Fibroblast of upper back skin (primary cell): ENCODE measurements at regions not wholly inside any gene's neighbourhood (a gene's known extent, or its start where the extent isn't known, plus 50 kb on each side); places are given as distances from the start of the nearest gene placed in this dataset.
"Not testable (repeated sequence)": the region's sequence is repeated elsewhere in the genome, so short reads cannot be mapped to it uniquely, and the experiment has no call there.

Source experiments
- DNase-seq: peaks from one replicate; pipeline ENCODE4 v3.0.0-alpha.2; 2013

DNA sequence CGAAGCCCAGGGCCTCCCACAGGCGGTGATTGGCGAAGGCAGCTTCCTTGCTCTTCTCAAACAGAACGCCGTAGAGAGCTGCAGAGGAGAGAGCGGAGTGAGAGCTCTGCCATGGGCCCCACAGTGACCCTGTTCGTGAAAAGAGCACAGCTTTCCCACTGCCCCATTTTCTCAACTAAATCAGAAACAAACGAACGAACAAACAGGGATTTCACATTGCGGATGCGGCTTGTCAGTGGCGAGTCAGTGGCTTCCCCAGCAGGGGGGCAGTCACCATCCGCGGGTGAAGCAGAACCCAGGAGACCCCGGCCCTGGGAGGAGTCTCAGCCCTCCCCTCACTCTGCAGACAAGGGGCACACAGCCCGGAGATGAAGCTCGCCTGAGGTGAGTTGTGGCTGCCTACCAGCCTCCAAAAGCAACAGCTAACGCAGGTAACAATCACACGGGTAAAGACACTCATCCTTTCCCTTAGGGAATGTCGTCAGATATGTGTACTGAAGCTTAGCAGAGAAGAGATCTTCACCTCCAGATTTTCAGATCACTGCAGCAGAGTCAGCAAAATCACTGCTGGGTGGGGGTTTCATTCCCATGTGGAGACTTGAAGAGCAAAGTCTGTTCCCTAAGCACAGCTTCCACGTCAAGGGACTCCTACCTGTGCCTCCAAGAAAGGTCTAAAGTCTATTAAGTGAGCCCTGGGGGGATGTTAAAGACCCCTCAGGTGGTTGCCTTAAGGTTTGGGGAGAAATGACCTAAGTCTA, 51.2 kb upstream of the GPR31 start:
- no peak for DNase-seq

DNA sequence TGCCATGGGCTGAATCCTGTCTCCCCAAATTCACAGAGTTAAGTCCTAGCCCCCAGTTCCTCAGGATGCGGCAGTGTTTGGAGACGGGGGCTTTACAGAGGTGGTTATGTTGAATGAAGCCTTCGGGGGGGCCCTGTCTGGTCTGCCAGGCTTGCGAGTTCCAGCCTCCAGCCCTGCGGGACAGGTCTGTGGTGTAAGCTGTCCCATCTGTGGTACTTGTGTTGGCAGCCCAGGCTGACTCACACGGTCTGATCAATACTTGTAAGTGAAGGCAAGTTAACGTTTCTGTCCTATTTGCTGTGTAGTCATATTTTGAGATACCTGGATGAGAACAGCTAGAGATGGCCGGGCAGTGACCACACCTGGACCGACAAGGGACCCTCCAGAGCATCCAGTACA, 51.8 kb upstream of the GPR31 start:
- no peak for DNase-seq

DNA sequence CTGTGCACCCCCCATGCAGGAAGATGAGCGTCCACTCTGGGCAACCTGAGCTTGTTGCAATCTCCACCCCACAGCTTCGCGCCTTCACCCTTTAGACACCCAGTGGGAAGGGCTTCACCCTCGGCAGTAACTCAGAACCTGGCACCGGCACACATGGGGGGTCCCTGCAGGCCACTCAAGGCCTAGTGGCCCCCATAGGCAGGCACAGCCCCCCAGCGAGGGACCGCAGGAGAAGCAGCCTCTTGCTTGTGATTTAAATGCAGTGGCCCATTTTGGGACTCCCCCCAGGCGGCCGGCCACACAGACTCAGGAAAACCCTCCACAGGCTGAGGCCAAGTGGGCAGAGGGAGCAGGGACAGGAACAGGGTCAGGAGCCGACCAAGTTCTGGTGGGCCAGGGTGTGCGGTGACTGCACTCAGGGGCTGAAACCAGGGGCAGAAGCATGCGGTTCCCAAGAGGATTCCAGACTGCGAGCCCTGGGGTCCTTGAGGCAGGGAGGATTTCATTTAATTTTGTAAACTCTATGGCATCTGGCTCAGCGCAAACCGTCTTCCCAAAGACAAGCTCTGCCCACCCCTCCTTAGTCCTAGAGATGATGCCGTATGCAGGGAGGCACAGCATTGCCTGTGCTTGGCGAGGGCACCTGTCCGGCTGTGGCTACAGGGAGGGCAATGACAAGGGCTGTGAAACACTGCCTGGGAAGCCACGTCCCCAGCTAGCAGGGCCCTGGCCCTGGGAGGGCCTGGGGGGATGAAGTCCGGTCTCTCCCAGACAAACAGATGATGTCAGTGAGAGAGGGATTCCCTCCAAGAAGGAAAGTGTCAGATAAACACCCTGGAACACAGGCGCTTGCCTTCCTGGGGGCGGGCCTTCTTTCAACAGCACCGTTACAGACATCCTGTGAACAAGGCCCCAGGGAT, 52.9 kb upstream of the GPR31 start:
- no peak for DNase-seq

DNA sequence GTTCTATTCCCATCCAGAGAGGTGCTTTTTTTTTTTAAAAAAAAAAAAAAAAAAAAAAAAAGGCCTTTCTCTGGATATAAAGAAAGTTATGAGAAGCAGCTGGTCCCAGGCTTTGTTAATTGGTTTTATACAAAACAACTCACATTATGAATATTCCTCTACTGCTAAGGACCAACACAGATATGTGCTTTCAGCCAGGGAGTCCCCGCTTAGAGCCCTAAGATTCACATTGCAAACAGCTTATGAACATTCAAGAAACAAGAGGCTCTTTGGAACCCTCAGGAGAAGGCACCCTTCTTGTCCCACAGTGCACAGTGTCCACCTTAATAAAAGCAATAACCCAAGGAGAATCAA, 53.5 kb upstream of the GPR31 start:
- no peak for DNase-seq

DNA sequence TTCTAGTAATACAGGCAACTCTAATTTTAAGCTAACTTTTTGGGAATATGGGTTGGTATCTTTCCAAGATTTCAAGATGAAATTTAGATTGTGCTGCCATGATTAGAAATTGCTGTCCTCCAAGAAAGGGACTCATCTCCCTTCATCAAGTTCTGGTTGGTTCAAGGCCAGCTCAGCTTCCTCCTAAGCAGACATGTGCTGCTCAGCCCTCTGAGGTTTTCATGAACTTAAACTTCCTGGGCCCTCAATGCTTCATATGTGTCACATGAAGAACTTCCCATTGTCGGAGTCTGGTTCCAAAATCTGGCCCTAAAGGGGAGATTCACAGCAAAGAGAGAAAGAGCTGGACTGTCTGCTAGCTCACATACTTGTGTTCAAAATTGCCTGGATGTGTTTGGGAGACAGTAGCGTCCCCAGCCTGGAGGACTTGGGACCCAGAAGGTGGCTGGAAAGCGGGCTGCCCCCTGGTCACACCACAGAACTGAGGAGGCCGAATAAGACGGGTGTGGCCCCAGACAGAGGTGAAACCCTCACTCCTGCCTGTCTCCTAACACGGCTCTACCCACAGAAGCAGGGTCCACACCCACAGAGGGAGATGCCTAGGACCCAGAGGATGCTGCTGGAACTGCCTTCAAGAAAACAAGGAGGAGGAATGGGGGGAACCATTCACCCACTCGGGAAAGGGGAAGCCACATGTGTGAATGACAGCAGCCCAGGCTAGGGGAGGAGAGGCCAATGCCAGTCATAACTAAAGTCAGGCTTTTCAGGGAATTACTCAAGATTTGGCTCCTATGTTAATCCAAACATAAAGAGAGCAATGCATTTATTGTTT, 54.3 kb upstream of the GPR31 start:
- DNase-seq, result no peak

DNA sequence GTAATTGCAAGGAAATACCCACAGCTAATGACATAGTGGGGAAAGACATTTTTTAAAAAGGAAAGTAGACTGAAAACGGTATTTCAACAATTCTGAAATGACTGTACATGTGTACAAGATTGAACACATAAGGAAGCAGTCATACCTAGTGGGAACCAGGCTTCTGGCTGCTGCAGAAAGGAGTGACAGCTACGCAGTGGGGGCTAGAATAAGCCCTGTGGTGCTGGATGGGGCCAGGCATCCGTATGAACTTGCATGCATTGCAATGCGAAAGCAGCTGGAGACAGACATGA, 54.9 kb upstream of the GPR31 start:
- no peak for DNase-seq

DNA sequence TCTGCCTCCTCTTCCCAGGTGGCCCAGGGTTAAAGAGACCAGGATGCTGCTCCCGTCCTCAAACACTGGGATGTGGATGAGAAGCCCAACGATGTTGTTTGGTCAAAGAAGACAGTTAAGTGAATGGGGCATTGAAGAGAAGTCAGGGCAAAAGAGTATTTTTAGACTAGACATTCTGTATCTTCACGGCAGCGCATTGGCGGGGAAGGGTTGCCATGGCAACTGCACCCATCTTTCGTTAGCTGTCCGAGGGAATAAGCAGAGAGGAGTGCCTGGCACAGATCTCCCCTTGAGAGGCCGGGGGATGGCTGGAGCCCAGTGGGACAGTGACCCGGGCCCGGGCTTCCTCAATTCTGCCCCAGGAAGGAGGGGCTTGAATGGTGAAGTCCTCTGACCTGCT, 56.4 kb upstream of the GPR31 start:
- no peak for DNase-seq

DNA sequence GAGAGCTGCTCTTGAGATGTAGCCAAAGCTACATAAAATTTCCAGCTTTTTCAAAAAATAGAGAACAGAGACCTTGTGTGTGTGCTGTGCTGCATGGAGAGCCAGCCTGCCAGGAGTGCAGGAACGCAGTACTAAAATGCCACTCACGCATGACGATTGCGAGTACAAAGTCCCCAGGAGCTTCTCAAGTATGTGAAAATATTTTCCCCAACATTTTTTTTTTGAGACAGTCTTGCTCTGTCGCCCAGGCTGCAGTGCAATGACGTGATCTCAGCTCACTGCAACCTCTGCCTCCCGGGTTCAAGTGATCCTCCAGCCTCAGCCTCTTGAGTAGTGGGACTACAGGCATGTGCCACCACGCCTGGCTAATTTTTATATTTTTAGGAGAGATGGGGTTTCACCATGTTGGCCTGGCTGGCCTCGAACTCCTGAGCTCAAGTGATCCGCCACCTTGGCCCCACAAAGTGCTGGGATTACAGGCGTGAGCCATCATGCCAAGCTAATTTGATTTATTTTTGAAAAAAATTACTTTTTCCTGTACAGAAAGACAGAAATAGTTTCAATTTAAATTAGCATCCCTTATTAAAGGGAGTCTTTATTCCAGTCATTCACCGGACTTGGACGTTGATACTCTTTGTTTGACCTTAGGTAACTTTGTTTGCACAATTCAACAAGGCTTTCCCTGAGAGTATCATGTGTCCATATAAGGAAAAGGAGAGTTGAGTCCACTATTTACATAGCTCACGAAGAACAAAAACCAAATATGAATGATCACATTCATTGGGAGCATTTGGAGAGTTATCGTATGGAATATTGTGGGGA, 57.9 kb upstream of the GPR31 start:
- DNase-seq, result not testable (repeated sequence)

DNA sequence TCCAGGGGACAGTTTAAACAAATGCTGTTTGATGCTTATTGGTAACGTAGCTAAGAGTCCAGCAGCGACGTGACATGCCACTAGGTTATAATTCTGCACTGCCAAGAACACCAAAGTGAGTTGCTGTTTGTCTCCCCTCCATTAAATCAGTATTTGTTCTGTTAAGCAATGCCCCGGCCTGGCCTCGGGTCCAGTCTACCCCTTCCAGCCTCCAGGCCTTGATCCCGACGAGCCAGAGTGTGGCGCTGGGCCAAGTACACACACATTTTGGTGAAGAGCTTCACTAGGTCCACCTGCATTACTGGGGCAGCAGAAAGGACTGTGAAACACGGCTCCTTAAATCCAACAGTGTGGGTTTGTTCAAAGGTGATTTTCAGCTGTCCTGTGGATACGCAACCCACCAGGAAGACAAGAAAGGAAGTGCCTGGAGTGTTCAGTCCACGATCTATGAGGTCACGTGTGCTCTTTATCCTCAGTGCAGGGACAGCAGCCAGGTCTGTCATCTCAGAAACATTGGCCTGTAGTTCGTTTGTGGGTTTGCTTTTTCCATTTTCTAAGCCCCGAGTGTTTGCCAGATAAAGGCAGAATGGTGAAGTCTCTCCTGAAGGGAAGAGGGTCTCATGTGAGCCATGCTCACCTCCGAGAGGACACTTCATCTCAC, 58.7 kb upstream of the GPR31 start:
- DNase-seq, result not testable (repeated sequence)

DNA sequence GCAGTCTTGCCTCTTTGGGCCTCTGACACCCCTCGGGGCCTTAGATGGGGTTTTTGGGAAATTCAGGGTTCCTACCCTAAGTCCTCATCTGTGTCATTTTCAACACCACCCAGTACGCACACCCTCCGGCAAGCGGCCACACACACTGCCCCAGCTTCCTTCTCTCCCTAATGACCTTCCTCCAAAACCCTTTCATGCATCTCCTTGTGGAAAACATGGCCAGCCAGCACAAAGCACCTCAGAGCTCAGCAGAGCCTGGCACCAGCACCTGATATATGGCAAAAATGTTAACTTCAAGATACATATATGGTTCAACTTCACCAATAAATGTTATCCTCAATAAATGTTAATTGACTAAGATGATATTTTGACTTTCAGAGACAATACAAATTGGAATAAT, 59.3 kb upstream of the GPR31 start:
- not testable (repeated sequence) for DNase-seq

DNA sequence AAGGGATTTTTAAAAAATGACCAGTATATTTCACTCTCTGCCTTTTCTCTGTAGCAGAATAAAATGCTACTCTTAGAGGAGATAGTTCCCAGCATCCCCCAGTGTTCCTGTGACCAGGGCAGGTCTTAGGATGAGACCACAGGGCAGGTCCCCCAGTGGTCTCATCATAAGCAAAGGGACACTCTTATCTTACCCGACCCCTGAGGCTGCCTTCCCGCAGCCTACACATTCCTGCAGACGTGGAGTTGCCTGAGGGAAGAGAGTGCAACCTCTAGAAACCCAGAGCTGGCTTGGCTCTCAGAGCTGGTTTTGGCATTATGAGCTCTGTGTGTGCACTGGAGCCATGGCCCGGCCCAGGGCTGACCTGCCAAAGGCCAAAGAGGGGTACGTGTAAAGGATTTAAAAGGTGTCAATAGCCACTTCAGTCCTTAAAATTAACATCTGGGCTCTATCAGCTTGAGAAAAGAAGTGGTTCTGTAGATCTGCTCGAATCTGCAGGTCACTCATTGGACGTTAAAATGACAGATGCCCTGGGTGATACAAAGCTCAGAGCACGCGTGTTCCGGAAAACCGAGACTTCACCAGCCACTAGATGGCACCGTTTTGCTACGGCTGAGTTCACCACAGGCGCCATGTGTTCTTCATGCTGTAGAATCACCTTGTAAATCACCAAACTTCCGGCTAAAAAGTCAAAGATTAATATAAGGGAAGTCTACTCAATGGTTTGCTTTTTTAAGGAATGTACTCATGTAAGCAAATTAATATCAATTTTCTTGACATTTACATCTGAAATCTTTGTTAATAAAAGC, 60.4 kb upstream of the GPR31 start:
- DNase-seq, result peak; percentile 20

DNA sequence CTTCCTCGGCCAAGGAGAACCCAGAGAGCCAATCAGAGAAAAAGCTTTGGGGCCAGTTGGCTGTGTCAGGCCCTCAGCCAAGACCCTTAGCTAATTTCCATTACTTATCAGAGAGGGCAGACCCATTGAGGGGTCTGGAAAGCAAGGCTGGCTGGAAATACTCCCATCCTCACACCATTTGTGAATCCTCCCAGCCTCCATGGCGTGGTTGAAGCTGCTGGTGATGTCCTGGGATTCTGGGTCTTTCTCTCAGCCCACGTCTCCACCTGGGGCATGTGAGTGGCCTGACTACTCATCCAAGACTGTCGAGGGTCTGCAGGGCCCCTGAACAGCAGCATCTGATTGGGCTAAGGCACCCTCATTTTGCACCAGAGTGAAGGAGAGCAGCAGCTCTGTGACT, 61.3 kb upstream of the GPR31 start:
- not testable (repeated sequence) for DNase-seq

DNA sequence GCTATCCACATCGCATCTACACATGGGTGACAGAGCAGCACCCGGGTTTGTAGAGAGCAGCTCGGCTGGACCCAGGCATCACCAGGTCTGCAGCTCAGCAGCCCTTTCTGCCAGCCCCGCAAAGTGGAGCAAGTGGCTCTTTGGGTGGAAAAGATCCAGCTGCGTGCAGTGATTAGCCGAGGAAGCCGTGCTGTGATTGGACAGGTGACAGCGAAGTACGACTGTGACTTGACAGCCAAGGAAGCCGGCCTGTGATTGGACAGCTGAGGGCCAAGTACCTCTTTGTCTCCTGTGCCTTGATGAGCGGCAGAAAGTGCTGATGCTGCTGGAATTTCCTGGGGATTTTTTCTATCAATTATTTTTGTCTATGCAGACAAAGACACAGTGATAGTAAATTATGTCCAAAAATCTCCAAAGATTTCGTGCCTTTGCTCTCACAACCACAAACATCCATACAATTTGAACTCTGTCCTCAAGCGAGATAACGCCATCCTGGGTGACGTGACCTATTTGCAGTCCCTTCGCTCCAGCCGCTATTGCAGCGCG, 62.3 kb upstream of the GPR31 start:
- no peak for DNase-seq

DNA sequence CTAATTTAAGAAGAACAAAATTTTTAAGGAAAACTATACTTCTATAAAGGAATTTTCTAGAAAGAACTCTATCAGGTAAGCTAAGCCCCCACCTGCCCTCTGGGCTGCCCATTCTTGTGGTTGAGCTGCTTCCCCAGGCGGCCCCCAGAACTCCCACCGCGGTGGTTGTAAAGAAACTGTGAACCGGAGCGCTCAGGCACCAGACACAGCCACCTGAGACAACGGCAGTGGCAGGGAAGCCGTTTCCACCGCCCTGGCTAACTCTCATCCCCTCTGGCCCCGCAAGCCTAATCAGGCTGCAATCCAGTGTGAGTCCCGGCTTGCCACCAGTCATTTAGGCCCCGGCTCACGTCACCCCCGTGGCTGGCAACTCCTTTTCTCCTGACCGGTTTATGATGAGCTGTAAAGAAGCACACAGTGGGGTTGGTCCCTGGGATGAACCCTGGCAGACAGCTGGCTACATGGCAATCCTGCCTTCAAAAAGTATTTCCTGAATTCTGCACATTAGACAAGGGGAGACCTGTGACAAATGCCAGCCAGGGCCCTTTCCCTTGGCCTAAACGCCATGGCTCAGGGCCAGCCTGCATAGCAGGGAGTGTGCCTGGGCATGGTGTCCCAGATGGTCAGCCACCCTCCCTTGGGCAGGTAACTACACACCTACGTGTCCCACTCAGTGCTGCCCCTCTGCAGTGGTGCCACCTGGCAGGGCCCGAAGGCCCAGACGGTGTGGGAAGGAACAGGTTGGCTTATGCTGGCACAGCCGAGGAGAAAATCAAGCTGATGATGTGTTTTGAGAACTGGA, 63.8 kb upstream of the GPR31 start:
- no peak for DNase-seq

DNA sequence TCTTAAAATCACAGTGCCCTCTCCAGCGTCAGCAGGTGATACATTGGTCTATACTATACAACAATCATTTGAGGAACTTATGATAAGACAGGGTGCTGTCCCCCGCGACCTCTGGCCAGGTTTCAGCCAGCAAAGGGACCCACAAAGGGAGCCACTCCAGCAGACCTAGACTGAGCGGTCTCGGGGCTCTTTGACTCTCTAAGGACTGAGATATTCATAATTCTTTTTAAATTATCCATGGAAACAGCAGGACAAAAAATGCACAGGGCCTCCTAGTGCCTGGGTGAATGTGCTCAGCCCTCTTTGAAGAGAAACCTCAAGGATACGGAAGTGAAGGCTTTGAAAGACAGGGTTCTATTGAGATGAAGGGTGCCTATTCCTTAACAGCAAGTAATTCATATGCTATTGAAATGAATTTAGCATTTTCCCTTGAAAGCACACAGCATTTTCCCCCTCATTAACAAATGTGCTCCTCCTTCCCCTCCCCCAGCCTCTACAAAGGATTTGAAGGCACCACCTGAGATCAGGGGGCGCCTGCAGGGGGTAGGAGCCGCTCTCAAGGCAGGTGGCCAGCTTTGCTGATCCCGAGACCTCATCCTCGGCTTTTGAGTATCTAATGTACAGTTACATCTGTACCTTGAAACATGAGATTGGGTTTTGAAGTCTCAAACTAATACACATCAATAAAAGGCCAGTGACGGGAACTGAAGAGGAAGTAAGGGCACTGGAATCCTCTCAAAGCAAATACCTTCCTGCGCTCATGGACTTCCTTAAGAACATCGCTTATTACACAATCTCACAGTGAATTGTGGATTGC, 65.3 kb upstream of the UNC93A start:
- DNase-seq, result not testable (repeated sequence)

DNA sequence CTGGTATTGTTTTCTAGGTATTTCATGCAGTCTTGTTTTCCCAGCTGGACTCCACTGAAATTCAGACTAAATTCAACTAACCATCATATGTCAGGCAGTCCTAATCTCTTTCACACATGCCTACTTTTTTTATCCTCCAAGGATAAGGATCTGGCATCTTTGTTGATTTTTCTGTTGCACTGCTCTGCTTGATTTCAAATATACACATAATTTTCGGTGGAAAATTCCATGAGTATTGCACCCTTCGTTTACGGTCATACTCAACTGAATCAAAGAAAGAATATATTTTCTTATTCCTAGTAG, 64.8 kb upstream of the UNC93A start:
- no peak for DNase-seq

DNA sequence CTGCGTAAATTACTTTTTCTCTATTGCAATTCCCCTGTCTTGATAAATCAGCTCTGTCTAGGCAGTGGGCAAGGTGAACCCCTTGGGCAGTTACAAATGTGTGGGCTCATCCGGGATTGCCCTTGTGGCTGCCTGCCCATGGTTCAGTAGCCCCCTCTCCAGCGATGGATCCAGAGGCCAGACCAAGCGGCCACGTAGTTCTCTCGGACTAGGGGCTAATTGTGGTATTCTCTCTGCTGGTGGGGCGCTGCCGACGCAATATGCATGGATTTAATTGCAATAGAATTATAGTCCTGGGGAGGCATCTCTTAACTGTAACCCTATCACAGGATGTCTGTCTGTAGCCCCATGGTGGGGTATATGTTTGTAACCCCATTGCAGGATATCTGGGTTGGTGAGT, 64.3 kb upstream of the UNC93A start:
- DNase-seq, result no peak

DNA sequence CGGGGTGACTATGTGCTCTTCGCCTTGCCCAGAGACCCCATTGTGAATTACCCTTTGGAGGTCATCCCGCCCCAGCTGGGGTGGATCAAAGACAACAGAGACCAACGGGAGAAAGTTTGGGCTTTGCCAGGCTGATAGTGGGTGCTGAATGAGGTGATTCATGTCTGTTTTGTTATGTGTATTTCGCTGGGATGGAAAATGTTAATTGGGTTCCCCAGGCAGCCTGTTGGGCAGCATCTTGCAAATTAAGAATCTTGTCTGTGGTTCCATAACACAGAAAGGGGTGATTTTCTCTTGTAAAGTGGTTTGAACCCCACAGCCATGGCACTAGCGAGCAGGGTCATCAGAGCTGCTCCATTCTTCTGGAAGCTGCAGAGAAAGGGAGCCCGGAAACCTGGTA, 63.1 kb upstream of the UNC93A start:
- DNase-seq, result no peak

DNA sequence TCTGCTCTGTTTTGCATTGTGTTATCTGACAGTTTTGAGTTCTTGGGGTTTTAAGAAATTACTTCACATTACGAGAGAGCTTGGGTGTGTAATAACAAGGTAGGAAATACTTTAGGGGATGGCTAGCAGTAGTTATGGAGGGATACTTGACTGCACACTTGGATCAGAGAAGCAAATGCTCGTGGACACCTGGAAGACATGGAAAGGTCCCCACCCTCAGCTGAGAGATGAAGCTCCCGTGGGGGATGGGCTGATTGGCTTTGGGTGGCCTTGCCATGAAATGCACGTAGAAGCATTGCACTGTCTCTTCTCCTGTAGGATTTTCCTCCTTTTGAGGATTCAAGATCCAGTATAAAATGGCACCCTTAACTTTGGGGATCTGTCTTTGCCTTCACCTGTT, 61.5 kb upstream of the UNC93A start:
- no peak for DNase-seq
